IMR-90 (cell line): ENCODE measurements at regions not wholly inside any gene's neighbourhood (a gene's known extent, or its start where the extent isn't known, plus 50 kb on each side); places are given as distances from the start of the nearest gene placed in this dataset.
"Not testable (repeated sequence)": the region's sequence is repeated elsewhere in the genome, so short reads cannot be mapped to it uniquely, and the experiment has no call there.

Experiments
- ATAC-seq: fragments of 200-7000 bp; cut with Tn5 transposase; 2 replicates; pipeline ENCODE4 v1.9.1; 2020; ENCODE audit warnings: low read depth, mild to moderate bottlenecking, moderate library complexity
- BruUV-seq: library from RNA; stranded (reverse); fragments of 400-500 nt; replicated peaks from 2 replicates; lab custom pipeline; 2021; lab: Mats Ljungman, UMichigan
- CTCF ChIA-PET: fragments of 300-600 bp; formaldehyde crosslinking; extraction: SDS; loops from one replicate; lab custom pipeline; 2021; ENCODE audit warnings: antibody characterized with exemption; lab: Yijun Ruan, JAX
- POLR2A ChIA-PET: fragments of 300-600 bp; sonication (Branson Sonifier 250); formaldehyde crosslinking; loops from one replicate; lab custom pipeline; 2022; ENCODE audit warnings: antibody characterized with exemption; ENCODE audit not compliant: unreplicated experiment; lab: Charles Lee
- DNase-seq: peaks from one replicate; pipeline ENCODE4 v3.0.0; 2013
- H2AFZ ChIP-seq: replicated peaks from 2 replicates; pipeline ENCODE3; 2013; ENCODE audit warnings: low read length, mild to moderate bottlenecking; ENCODE audit not compliant: poor library complexity
- H2AK5ac ChIP-seq: 2 replicates; pipeline ENCODE4 v1.6.1; 2013; ENCODE audit warnings: low read depth, low read length, inconsistent platforms
- H2AK9ac ChIP-seq: replicated peaks from 2 replicates; pipeline ENCODE3; 2013; ENCODE audit warnings: mild to moderate bottlenecking, low read depth, low read length, moderate library complexity; ENCODE audit not compliant: poor library complexity
- H2BK120ac ChIP-seq: 2 replicates; pipeline ENCODE4 v1.6.1; 2013; ENCODE audit warnings: low read depth, low read length, inconsistent platforms
- H2BK15ac ChIP-seq: 3 replicates; pipeline ENCODE4 v1.6.1; 2013; ENCODE audit warnings: low read depth, low read length, inconsistent platforms
- H2BK20ac ChIP-seq: 2 replicates; pipeline ENCODE4 v1.6.1; 2013; ENCODE audit warnings: low read depth, mild to moderate bottlenecking, inconsistent platforms, low read length, moderate library complexity
- H2BK5ac ChIP-seq: 2 replicates; pipeline ENCODE4 v1.6.1; 2013; ENCODE audit warnings: mild to moderate bottlenecking, low read depth, low read length, inconsistent platforms; ENCODE audit not compliant: poor library complexity, severe bottlenecking
- H3K14ac ChIP-seq: replicated peaks from 2 replicates; pipeline ENCODE4 v1.6.1; 2013; ENCODE audit warnings: low read depth, low read length, inconsistent platforms
- H3K18ac ChIP-seq: 2 replicates; pipeline ENCODE4 v1.6.1; 2013; ENCODE audit warnings: low read depth, low read length, control low read depth
- H3K23ac ChIP-seq: 2 replicates; pipeline ENCODE4 v1.6.1; 2013; ENCODE audit warnings: low read depth, low read length, inconsistent platforms
- H3K27ac ChIP-seq: 2 replicates; pipeline ENCODE4 v1.5.1; 2013; ENCODE audit warnings: mild to moderate bottlenecking, control low read depth, low read length; ENCODE audit not compliant: insufficient read depth
- H3K27me3 ChIP-seq: 2 replicates; pipeline ENCODE4 v1.6.1; 2013; ENCODE audit warnings: low read length; ENCODE audit not compliant: control insufficient read depth, insufficient read depth
- H3K36me3 ChIP-seq: 2 replicates; pipeline ENCODE4 v1.6.1; 2013; ENCODE audit warnings: low read length, mixed read lengths; ENCODE audit not compliant: control insufficient read depth, insufficient read depth
- H3K4ac ChIP-seq: 2 replicates; pipeline ENCODE4 v1.6.1; 2013; ENCODE audit warnings: low read depth, low read length, inconsistent platforms
- H3K4me1 ChIP-seq: 2 replicates; pipeline ENCODE4 v1.6.1; 2013; ENCODE audit warnings: low read length, mixed read lengths; ENCODE audit not compliant: control insufficient read depth, insufficient read depth
- H3K4me2 ChIP-seq: 2 replicates; pipeline ENCODE4 v1.6.1; 2013; ENCODE audit warnings: low read depth, mild to moderate bottlenecking, control low read depth, low read length, moderate library complexity
- H3K4me3 ChIP-seq: 2 replicates; pipeline ENCODE4 v1.5.1; 2013; ENCODE audit warnings: low read depth, mild to moderate bottlenecking, control low read depth, low read length, moderate library complexity; ENCODE audit not compliant: insufficient read depth
- H3K56ac ChIP-seq: 2 replicates; pipeline ENCODE4 v1.6.1; 2013; ENCODE audit warnings: low read length, inconsistent platforms; ENCODE audit not compliant: insufficient read depth; ENCODE audit errors: extremely low read depth
- H3K79me1 ChIP-seq, 2 experiments: 2 replicates each; pipeline ENCODE4 v1.6.1; 2013; ENCODE audit warnings: low read length in 2 of 2, inconsistent platforms in 1 of 2, low read depth in 1 of 2
- H3K9ac ChIP-seq: 2 replicates; pipeline ENCODE4 v1.6.1; 2013; ENCODE audit warnings: low read depth, low read length, control low read depth
- H3K9me1 ChIP-seq: 2 replicates; pipeline ENCODE4 v1.6.1; 2013; ENCODE audit warnings: low read length, inconsistent platforms; ENCODE audit not compliant: insufficient read depth
- H3K9me3 ChIP-seq: 2 replicates; pipeline ENCODE4 v1.6.1; 2013; ENCODE audit warnings: low read length; ENCODE audit not compliant: control insufficient read depth, insufficient read depth
- H4K20me1 ChIP-seq: 2 replicates; pipeline ENCODE4 v1.6.1; 2013; ENCODE audit warnings: low read length, inconsistent platforms; ENCODE audit not compliant: insufficient read depth
- H4K5ac ChIP-seq: 2 replicates; pipeline ENCODE4 v1.6.1; 2013; ENCODE audit warnings: mild to moderate bottlenecking, low read depth, low read length, control low read depth
- H4K8ac ChIP-seq, 2 experiments: 2 replicates each; pipeline ENCODE4 v1.6.1; 2013; ENCODE audit warnings: low read depth in 2 of 2, low read length in 2 of 2, control low read depth in 1 of 2, inconsistent platforms in 1 of 2
- H4K91ac ChIP-seq: 2 replicates; pipeline ENCODE4 v1.6.1; 2013; ENCODE audit warnings: low read depth, low read length, inconsistent platforms; ENCODE audit not compliant: insufficient read depth
- WGBS, 2 experiments: methylation state at CpG; one replicate each; pipeline versions ENCODE4 v1.1.5 to v1.1.7; 2013; ENCODE audit warnings: missing lambda C conversion rate in 2 of 2; ENCODE audit not compliant: insufficient read length in 1 of 2; ENCODE audit errors: extremely low coverage in 2 of 2; 5-methylcytosine and 5-hydroxymethylcytosine counted together
- dilution Hi-C: fragments of 300-500 bp; cut with HindIII; formaldehyde crosslinking; loops from one replicate; pipeline ENCODE4 v1.14.3; 2018; ENCODE audit warnings: low sequenced_read_pairs; ENCODE audit not compliant: unreplicated experiment
- in situ Hi-C: fragments of 300-500 bp; cut with MboI; formaldehyde crosslinking; loops from 3 replicates; pipeline ENCODE4 v1.14.3; 2019; ENCODE audit warnings: low sequenced_read_pairs, inconsistent platforms, mixed read lengths
- intact Hi-C: fragments of 100-400 bp; cut with micrococcal nuclease; formaldehyde crosslinking; loops from 2 replicates; pipeline ENCODE4 v1.10.0; 2022

DNA sequence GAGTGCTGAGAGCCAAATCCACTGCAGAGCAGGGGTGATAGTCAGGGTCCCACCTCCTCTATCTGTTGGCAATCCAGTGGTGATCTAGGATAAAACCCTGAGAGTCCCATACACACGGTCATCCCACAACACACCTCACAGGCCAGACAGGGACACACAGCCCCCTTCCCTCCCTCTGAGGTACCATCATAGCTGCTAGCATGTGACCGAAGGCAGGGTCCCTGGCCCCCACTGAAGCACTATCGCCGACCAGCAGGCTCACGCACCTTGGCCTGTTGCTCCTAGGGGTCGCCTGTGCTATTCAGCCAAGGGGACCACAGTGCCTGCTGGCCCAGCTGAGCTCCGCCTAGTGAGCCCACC is 168.8 kb downstream of the TBC1D2B start:
- ATAC-seq, POLR2A ChIA-PET, DNase-seq, H2AFZ ChIP-seq, H3K4me1 ChIP-seq, H3K9ac ChIP-seq, H3K4me2 ChIP-seq, H3K23ac ChIP-seq, intact Hi-C loops, H2BK5ac ChIP-seq, H3K4ac ChIP-seq, in situ Hi-C loops, H4K5ac ChIP-seq, H4K20me1 ChIP-seq, H3K36me3 ChIP-seq, H3K27ac ChIP-seq, H2AK9ac ChIP-seq, H3K9me1 ChIP-seq, H3K14ac ChIP-seq, H3K56ac ChIP-seq, H3K18ac ChIP-seq, H2BK120ac ChIP-seq, dilution Hi-C loops, BruUV-seq, CTCF ChIA-PET, H3K4me3 ChIP-seq, H2BK20ac ChIP-seq, H2BK15ac ChIP-seq, H4K8ac ChIP-seq, H2AK5ac ChIP-seq, H4K91ac ChIP-seq, H3K79me1 ChIP-seq, H3K9me3 ChIP-seq: not testable (repeated sequence)
- peaks cover 15% of the 10 kb centered on the region for H3K27me3 ChIP-seq
- 100% methylated on average over 1 of the region's 7 CpGs; no CpG with 5 or more reads in 1 of the 2 experiments for WGBS, 2 experiments
